ENCODE measurements at regions not wholly inside any gene's neighbourhood (a gene's known extent, or its start where the extent isn't known, plus 50 kb on each side); places are given as distances from the start of the nearest gene placed in this dataset.

- no peak overlapping the region for H3K27ac ChIP-seq (ENCODE audit: low read depth, low read length)
- ATAC-seq (no peak), DNase-seq (ENCODE audit: low read depth, low spot score) (no peak)
- no peak overlapping the region for H3K4me2 ChIP-seq (ENCODE audit: low read length)
- no peaks in the 10 kb centered on the region for H3K79me2 ChIP-seq (ENCODE audit: insufficient read depth, low read length)
- H3K9ac ChIP-seq (ENCODE audit: low read length): no peak overlapping the region
- H2AFZ ChIP-seq (ENCODE audit: low read depth, low read length, poor library complexity, severe bottlenecking): no peak overlapping the region
- intact Hi-C loops (cut with micrococcal nuclease): no loop called here
- H3K9me2 ChIP-seq (ENCODE audit: insufficient read depth): no peaks in the 10 kb centered on the region
- POLR2A ChIA-PET: no interaction called here
- BruUV-seq (replicated peaks): no TSS peak
- no peak overlapping the region for H3K4me3 ChIP-seq (replicated peaks in 1 of 2; ENCODE audit: low read depth in 1 of 2, low read length in 2 of 2)
- H3K4me1 ChIP-seq (ENCODE audit: control insufficient read depth in 1 of 2, insufficient read depth in 2 of 2, low read length in 2 of 2): no peaks in the 10 kb centered on the region
- H3K9me3 ChIP-seq (ENCODE audit: control insufficient read depth in 1 of 2, insufficient read depth in 1 of 2, low read depth in 1 of 2, low read length in 2 of 2): no peaks in the 10 kb centered on the region
- H3K27me3 ChIP-seq (ENCODE audit: insufficient read depth, low read length): no peaks in the 10 kb centered on the region
- RAD21 ChIA-PET (ENCODE audit: low non-redundant PET in 1 of 2, low total read pairs in 2 of 2, uncharacterized antibody in 2 of 2, unreplicated experiment in 2 of 2): no interaction called here
- no peaks in the 10 kb centered on the region for H4K20me1 ChIP-seq (ENCODE audit: insufficient read depth)
- TF ChIP-seq POLR2AphosphoS5 (IDR thresholded peaks at IDR 0.05; ENCODE audit: low read depth, low read length): no peak
- TF ChIP-seq SRF (IDR thresholded peaks at IDR 0.05; ENCODE audit: low read depth): no peak
- TF ChIP-seq REST (IDR thresholded peaks at IDR 0.05; ENCODE audit: low read depth): no peak
- no peak for TF ChIP-seq ZFX (IDR thresholded peaks at IDR 0.05)
- no peak for TF ChIP-seq POLR2A (IDR thresholded peaks at IDR 0.05; ENCODE audit: borderline replicate concordance, extremely low read depth, insufficient read depth, insufficient read length)
- TF ChIP-seq RAD21 (IDR thresholded peaks at IDR 0.05; ENCODE audit: low read depth): no peak
- no peak for TF ChIP-seq JUND (IDR thresholded peaks at IDR 0.05)
- no peak for TF ChIP-seq ATF3 (IDR thresholded peaks at IDR 0.05)
- TF ChIP-seq ZBTB33 (IDR thresholded peaks at IDR 0.05; ENCODE audit: extremely low read depth, insufficient replicate concordance, low read length): no peak
- TF ChIP-seq EZH2 (IDR thresholded peaks at IDR 0.05): no peak
- TF ChIP-seq CBX3 (IDR thresholded peaks at IDR 0.05; ENCODE audit: low read depth): no peak
- no peak for TF ChIP-seq SIN3A (IDR thresholded peaks at IDR 0.05; ENCODE audit: low read depth)
- TF ChIP-seq CEBPB (IDR thresholded peaks at IDR 0.05; ENCODE audit: low read depth): no peak
- TF ChIP-seq YY1 (IDR thresholded peaks at IDR 0.05; ENCODE audit: extremely low read depth, insufficient replicate concordance, low read depth, low read length): no peak
- no peak for TF ChIP-seq EZH2phosphoT487 (IDR thresholded peaks at IDR 0.05; ENCODE audit: borderline replicate concordance)
- TF ChIP-seq MAX (IDR thresholded peaks at IDR 0.05): no peak
- no peak for TF ChIP-seq ELF1 (IDR thresholded peaks at IDR 0.05; ENCODE audit: borderline replicate concordance, low read depth)
- no peak for TF ChIP-seq ZNF274 (IDR thresholded peaks at IDR 0.05; ENCODE audit: low read depth, low read length)
- TF ChIP-seq CTCF (IDR thresholded peaks at IDR 0.05 in 2 of 3, conservative IDR thresholded peaks at IDR 0.05 in 1 of 3; ENCODE audit: borderline replicate concordance in 1 of 3, insufficient read depth in 1 of 3, low read depth in 2 of 3, low read length in 2 of 3): no peak
- CTCF ChIA-PET: no interaction called here
- H3K36me3 ChIP-seq (ENCODE audit: control insufficient read depth in 1 of 2, insufficient read depth in 2 of 2, low read length in 2 of 2): no peaks in the 10 kb centered on the region
Observed at GRCh38 chr18:27276479-27276878, 91.4 kb upstream of the CHST9 start.

Data from HCT116 (cell line).